ENCODE measurements at regions not wholly inside any gene's neighbourhood (a gene's known extent, or its start where the extent isn't known, plus 50 kb on each side); places are given as distances from the start of the nearest gene placed in this dataset.

DNA sequence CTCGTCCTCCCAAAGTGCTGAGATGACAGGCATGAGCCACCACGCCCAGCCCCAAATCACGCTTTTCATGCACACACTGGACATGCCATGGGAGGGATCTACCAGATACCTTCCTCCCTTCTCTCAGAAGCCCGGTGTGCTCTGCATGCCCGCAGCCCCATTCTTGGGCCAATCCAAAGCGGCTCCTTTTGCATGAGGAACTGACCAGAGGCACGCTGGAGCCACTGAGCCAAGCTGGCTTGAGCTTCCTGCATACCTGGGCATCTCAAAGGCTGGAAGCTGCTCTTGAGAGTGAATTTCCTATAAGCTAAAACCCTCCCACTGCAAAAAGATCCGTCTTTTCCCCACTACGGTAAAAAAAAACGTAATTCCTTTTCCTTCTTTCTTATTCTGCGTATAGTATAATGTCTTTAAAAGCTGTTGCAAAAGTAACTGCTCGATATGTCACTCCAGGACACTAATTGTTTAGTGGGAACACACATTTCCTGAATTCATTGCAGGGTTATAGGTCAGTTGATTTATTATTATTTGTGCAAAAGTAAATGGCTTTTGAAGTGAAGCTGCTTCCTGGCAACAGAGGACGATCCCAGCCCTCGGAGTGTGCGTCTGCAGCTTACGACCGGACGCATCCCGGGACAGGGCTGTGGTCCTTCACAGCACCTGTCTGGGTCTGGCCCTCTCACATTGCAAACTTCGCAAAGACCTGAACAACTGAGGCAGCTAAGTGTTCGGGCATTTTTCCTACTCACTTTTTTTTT, 61.8 kb upstream of the ETS2 start:
- no peak for DNase-seq

DNA sequence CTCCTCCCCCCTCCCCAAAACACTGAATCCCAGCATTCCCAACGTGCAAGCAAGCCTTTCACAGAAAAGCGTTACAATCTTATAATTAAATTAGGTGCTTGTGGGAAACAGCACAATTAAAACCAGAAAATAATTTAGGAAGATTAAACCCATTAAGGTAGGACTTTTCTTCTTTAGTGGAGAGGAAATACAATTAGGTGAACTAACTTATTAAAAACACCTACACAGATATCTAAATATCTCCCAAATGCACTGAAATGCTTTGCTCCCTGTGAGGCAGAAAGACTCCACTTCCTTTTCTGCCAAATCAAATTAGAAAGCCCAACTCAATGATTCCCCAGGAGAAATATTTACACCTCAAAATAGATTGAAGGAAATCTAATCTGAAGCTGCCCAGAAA, 60.9 kb upstream of the ETS2 start:
- no peak for DNase-seq

DNA sequence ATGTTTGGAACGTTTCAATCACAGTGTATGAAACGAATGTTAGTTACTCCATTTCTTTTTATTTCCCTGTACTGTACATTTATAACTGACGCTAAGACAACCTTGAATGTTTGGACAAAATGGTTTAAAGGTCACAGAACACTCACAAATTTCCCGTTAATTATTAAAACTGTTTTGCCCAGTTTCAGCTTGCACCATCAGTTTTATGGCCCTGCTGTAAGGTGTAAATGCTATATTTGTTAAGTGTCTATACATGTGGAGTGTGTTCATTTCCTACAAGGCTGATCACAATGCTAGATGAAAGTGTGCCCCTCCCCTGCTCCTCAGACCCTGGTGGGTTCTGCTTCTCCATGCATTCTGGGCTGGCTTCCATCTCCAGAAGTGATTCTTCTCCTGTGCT, 57.9 kb upstream of the ETS2 start:
- DNase-seq: no peak

DNA sequence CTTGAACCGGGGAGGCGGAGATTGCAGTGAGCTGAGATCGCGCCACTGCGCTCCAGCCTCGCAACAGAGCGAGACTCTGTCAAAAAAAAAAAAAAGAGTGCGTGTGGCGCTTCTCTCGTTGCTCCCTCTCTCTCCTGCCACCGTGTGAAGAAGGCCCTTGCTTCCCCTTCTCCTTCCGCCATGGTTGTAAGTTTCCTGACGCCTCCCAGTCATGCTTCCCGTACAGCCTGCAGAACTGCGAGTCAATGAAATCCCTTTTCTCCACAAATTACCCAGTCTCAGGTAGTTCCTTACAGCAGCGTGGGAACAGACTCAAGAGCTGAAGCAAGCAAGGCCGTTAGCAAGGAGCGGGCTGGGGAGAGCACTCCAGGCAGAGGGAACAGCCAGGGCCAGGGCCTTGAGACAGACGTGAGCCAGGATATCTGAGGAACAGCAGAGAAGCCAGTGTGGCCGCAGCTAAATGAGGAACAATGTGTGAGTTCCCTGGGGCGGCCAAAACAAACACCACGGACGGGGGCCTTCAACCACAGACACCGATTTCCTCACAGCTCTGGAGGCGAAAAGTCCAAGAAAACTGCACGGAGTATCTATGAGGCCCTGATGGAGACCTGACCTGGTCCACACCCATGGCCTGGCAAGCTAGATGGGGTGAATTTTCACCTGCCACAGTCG, 54.2 kb upstream of the ETS2 start:
- no peak for DNase-seq

DNA sequence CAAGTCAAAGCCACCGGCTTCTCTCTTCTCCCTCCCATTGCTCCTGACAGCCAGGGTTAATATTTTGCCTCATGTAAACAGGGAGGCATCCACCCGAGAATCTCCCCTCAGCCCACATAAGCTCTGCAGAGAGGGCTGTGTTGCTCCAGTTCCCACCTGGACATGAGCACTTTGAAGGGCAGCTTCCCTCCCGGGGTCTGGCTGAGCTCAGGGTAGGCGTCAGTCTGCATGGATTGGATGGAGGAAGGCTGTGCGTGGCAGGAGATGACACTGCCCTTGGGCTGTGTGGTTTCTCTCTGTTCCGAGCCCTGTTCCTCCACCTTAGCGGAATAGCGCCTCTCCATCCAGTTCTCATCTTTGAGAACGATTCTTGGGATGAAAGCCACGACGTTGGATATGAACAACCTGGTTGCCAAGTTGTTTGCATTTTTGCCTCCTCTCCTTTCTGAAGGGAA, 53.7 kb upstream of the ETS2 start:
- DNase-seq: no peak

DNA sequence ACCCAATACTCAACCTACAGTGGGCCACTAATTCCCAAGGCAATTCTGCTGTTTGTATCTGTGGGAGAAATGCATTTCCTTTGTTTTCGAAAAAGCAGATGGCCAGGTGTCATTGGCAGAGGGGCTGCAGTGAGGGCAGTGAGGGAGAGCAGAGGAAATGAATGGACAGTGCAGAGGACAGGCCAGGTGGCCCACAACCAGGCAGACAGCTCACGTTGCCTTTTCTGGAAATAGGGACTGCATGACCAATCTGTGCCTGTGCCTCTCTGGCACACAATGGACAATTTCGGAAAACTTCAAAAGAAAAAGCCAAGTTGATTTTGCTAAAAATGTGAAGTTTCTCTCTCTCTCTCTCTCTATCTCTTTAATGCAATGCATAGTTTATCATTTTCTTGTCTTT, 52.6 kb upstream of the ETS2 start:
- no peak for DNase-seq

DNA sequence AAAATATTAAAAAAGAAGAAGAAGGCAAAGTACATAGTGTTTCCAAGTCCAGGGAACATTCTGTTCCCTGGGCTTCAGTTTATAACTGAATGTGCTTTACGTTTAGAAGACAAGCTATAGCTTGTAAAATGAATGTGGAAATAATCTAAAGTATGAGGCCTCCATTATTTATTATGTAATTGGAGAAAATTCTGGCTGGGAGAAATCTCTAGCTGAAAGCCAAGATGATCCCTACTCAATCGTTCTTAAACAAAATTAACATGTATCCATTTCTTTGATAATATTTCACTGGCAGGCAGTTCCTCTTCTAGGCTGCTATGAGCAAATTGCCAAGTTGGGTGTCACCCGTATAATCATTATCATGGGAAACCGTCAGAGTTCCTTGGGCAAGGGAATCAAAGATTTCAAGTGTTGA, 52.2 kb upstream of the ETS2 start:
- no peak for DNase-seq

Data from stimulated activated CD4-positive, alpha-beta T cell treated with anti-CD3 and anti-CD28 coated beads, Interleukin-2, amount 100 ng/mL, for 24 hours (primary cell).